Stimulated activated CD4-positive, alpha-beta T cell treated with anti-CD3 and anti-CD28 coated beads, Interleukin-2, amount 100 ng/mL, for 4 hours (primary cell): ENCODE measurements at regions not wholly inside any gene's neighbourhood (a gene's known extent, or its start where the extent isn't known, plus 50 kb on each side); places are given as distances from the start of the nearest gene placed in this dataset.

Source experiments
- DNase-seq: peaks from one replicate; pipeline ENCODE4 v3.0.0-alpha.2; 2020; ENCODE audit warnings: low read depth

- no peak for DNase-seq
Measured at GRCh38 chr5:2658447-2658846, 93.0 kb downstream of the IRX2 start.

- no peak for DNase-seq
Measured at GRCh38 chr5:2657151-2657550, 94.3 kb downstream of the IRX2 start.

GRCh38 chr5:2656206-2656605 is 95.3 kb downstream of the IRX2 start:
- no peak for DNase-seq

- no peak for DNase-seq
Measured at GRCh38 chr5:2653991-2654390, 97.5 kb downstream of the IRX2 start.

GRCh38 chr5:2651116-2651515 is 100.4 kb downstream of the IRX2 start:
- no peak for DNase-seq

GRCh38 chr5:2642684-2643345 is 108.7 kb downstream of the IRX2 start:
- DNase-seq: no peak

- DNase-seq: no peak
Measured at GRCh38 chr5:2640717-2641116, 110.8 kb downstream of the IRX2 start.

GRCh38 chr5:2639425-2639824 is 112.1 kb downstream of the IRX2 start:
- DNase-seq: no peak

- no peak for DNase-seq
Measured at GRCh38 chr5:2634399-2635176, 116.9 kb downstream of the IRX2 start.

- no peak for DNase-seq
Measured at GRCh38 chr5:2633992-2634391, 117.5 kb downstream of the IRX2 start.

GRCh38 chr5:2631758-2632157 is 119.7 kb downstream of the IRX2 start:
- DNase-seq: no peak

- DNase-seq: no peak
Measured at GRCh38 chr5:2629045-2629444, 122.4 kb downstream of the IRX2 start.

GRCh38 chr5:2627867-2628266 is 123.6 kb downstream of the IRX2 start:
- DNase-seq: no peak

- DNase-seq: no peak
Measured at GRCh38 chr5:2626572-2626971, 124.9 kb downstream of the IRX2 start.

GRCh38 chr5:2622866-2623265 is 128.6 kb downstream of the IRX2 start:
- no peak for DNase-seq

- DNase-seq: no peak
Measured at GRCh38 chr5:2621631-2622030, 129.8 kb downstream of the IRX2 start.

- no peak for DNase-seq
Measured at GRCh38 chr5:2619216-2619615, 132.3 kb downstream of the IRX2 start.

- DNase-seq: no peak
Measured at GRCh38 chr5:2617461-2617860, 134.0 kb downstream of the IRX2 start.

GRCh38 chr5:2615917-2616316 is 135.6 kb downstream of the IRX2 start:
- DNase-seq: no peak

- no peak for DNase-seq
Measured at GRCh38 chr5:2614571-2614970, 136.9 kb downstream of the IRX2 start.

- no peak for DNase-seq
Measured at GRCh38 chr5:2611659-2612058, 139.8 kb downstream of the IRX2 start.

- no peak for DNase-seq
Measured at GRCh38 chr5:2610986-2611385, 140.5 kb downstream of the IRX2 start.

GRCh38 chr5:2608391-2608790 is 143.1 kb downstream of the IRX2 start:
- no peak for DNase-seq

GRCh38 chr5:2607598-2607997 is 143.9 kb downstream of the IRX2 start:
- DNase-seq: no peak
